DND-41 (cell line): ENCODE measurements at regions not wholly inside any gene's neighbourhood (a gene's known extent, or its start where the extent isn't known, plus 50 kb on each side); places are given as distances from the start of the nearest gene placed in this dataset.
A peak's percentile ranks its signal among the peaks of the same experiment; 100 is the strongest.

Experiments
- ATAC-seq: fragments of 200-7000 bp; cut with Tn5 transposase; 3 replicates; pipeline ENCODE4 v1.9.1; 2021; ENCODE audit warnings: low read depth; ENCODE audit not compliant: insufficient read depth
- DNase-seq: peaks from one replicate; pipeline ENCODE4 v3.0.0-alpha.2; 2020
- H2AFZ ChIP-seq: 2 replicates; pipeline ENCODE4 v1.6.0; 2012; ENCODE audit warnings: low read depth, low read length
- H3K27ac ChIP-seq: 2 replicates; pipeline ENCODE4 v1.5.1; 2012; ENCODE audit warnings: low read length, inconsistent platforms
- H3K27me3 ChIP-seq: fragments of 200-600 bp; sonication (generic); 2 replicates; pipeline ENCODE4 v1.6.0; 2012; ENCODE audit warnings: low read length, mild to moderate bottlenecking, inconsistent platforms; ENCODE audit not compliant: insufficient read depth, poor library complexity
- H3K36me3 ChIP-seq: 2 replicates; pipeline ENCODE4 v1.5.1; 2012; ENCODE audit warnings: low read length, inconsistent platforms; ENCODE audit not compliant: insufficient read depth
- H3K4me1 ChIP-seq: 2 replicates; pipeline ENCODE4 v1.5.1; 2012; ENCODE audit warnings: mild to moderate bottlenecking, low read length; ENCODE audit not compliant: insufficient read depth
- H3K4me2 ChIP-seq: 2 replicates; pipeline ENCODE4 v1.6.0; 2012; ENCODE audit warnings: mild to moderate bottlenecking, moderate library complexity, low read length, inconsistent platforms; ENCODE audit not compliant: insufficient read depth
- H3K4me3 ChIP-seq, 2 experiments: fragments of 200-600 bp in 1 of 2; shearing (Covaris generic) in 1 of 2; 2 replicates each; pipeline ENCODE4 v1.5.1; 2012 to 2016; ENCODE audit warnings: inconsistent platforms in 2 of 2, low read length in 2 of 2, mild to moderate bottlenecking in 2 of 2, low read depth in 1 of 2, moderate library complexity in 1 of 2
- H3K79me2 ChIP-seq: 2 replicates; pipeline ENCODE4 v1.6.0; 2012; ENCODE audit warnings: low read length, inconsistent platforms; ENCODE audit not compliant: insufficient read depth
- H3K9ac ChIP-seq: 2 replicates; pipeline ENCODE4 v1.6.0; 2012; ENCODE audit warnings: low read depth, mild to moderate bottlenecking, inconsistent platforms, low read length, moderate library complexity
- H3K9me3 ChIP-seq: 2 replicates; pipeline ENCODE4 v1.5.1; 2012; ENCODE audit warnings: low read length, moderate library complexity, mild to moderate bottlenecking, inconsistent platforms; ENCODE audit not compliant: insufficient read depth, severe bottlenecking
- H4K20me1 ChIP-seq: 2 replicates; pipeline ENCODE4 v1.6.0; 2012; ENCODE audit warnings: low read length; ENCODE audit not compliant: insufficient read depth
- EZH2 ChIP-seq: IDR thresholded peaks from 3 replicates; pipeline ENCODE4 v1.6.1; 2012; ENCODE audit warnings: borderline replicate concordance, low read depth, mild to moderate bottlenecking, moderate library complexity, low read length, inconsistent platforms; ENCODE audit not compliant: severe bottlenecking
- TF ChIP-seq, protein P1 (sequence below): IDR thresholded peaks from 2 replicates; pipeline ENCODE4 v1.5.1; 2012; ENCODE audit warnings: borderline replicate concordance, low read length, moderate library complexity, mild to moderate bottlenecking; ENCODE audit not compliant: poor library complexity, severe bottlenecking; ENCODE audit errors: extremely low read depth

DNA sequence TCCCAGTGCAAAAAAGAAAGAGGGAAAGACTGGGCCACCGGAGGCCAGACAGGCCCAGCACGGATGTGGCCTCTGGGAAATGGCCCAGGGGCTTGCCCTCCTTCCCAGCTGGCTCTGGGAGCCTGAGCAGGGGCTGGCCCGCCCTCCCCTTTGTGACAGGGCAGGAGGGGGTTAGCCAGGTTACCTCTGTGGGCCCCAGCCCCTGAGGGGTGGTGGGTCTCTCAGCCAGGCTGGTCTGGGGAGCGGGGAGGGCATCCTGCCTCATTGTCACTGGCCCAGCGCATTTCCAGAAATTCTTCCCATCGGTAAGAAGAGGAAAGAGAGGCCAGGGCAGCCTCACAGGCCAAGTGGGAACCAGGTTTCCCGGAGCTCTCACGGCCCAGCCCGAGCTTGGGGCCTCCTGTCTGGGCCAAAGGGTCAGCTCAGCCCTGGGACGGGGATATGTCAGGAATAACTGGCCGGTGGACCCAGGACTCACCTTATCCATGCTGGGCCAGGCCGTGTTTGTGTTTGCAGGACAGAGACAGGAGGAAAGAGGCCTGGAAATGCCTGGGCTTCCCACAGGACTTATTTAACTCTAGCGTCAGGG is 182.2 kb downstream of the ZFP36L2 start:
- Histone ChIP-seq H3K4me3 (no peak overlapping the region), H3K27ac (peak overlapping the region; percentile 33; the same call in 1 of the 2 replicates)
- ATAC-seq: no peak

DNA sequence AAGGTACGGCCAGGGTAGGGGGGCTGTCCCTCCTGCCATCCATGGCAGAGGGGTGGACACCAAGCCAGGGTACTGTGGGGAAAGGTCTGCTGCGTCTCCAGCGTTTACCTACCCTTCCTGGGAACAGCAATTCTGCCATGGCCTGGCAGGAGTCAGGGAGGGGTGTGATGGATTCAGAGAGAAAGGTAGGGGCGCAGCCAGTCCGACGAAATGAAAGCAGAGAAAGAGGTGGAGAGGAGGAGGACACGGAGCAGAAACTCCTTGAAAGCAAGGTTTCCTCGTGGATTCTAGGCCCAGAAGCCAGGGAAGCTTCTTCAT is 182.9 kb downstream of the ZFP36L2 start:
- Histone ChIP-seq H3K27me3 (no peaks in the 10 kb centered on the region), H3K4me2 (no peak overlapping the region), H4K20me1 (no peaks in the 10 kb centered on the region), H2AFZ (no peak overlapping the region), H3K36me3 (no peaks in the 10 kb centered on the region), H3K4me3 (no peak overlapping the region), H3K79me2 (no peaks in the 10 kb centered on the region), H3K9ac (no peak overlapping the region), H3K9me3 (no peaks in the 10 kb centered on the region), H3K27ac (no peak overlapping the region; the same call in 1 of the 2 replicates), H3K4me1 (peaks cover 52% of the 10 kb centered on the region)
- no peak for TF ChIP-seq EZH2
- TF ChIP-seq, protein P1, sequence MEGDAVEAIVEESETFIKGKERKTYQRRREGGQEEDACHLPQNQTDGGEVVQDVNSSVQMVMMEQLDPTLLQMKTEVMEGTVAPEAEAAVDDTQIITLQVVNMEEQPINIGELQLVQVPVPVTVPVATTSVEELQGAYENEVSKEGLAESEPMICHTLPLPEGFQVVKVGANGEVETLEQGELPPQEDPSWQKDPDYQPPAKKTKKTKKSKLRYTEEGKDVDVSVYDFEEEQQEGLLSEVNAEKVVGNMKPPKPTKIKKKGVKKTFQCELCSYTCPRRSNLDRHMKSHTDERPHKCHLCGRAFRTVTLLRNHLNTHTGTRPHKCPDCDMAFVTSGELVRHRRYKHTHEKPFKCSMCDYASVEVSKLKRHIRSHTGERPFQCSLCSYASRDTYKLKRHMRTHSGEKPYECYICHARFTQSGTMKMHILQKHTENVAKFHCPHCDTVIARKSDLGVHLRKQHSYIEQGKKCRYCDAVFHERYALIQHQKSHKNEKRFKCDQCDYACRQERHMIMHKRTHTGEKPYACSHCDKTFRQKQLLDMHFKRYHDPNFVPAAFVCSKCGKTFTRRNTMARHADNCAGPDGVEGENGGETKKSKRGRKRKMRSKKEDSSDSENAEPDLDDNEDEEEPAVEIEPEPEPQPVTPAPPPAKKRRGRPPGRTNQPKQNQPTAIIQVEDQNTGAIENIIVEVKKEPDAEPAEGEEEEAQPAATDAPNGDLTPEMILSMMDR: no peak
- no peak for DNase-seq
- no peak for ATAC-seq

More for the DNA sequence above, 182.2 kb downstream of the ZFP36L2 start:
- Histone ChIP-seq H3K9ac (no peak overlapping the region), H3K4me1 (peaks cover 58% of the 10 kb centered on the region), H3K36me3 (no peaks in the 10 kb centered on the region), H4K20me1 (no peaks in the 10 kb centered on the region), H3K79me2 (no peaks in the 10 kb centered on the region), H2AFZ (no peak overlapping the region), H3K9me3 (no peaks in the 10 kb centered on the region), H3K4me2 (no peak overlapping the region), H3K27me3 (no peaks in the 10 kb centered on the region)
- TF ChIP-seq, protein P1: no peak
- TF ChIP-seq EZH2: no peak
- DNase-seq: no peak

DNA sequence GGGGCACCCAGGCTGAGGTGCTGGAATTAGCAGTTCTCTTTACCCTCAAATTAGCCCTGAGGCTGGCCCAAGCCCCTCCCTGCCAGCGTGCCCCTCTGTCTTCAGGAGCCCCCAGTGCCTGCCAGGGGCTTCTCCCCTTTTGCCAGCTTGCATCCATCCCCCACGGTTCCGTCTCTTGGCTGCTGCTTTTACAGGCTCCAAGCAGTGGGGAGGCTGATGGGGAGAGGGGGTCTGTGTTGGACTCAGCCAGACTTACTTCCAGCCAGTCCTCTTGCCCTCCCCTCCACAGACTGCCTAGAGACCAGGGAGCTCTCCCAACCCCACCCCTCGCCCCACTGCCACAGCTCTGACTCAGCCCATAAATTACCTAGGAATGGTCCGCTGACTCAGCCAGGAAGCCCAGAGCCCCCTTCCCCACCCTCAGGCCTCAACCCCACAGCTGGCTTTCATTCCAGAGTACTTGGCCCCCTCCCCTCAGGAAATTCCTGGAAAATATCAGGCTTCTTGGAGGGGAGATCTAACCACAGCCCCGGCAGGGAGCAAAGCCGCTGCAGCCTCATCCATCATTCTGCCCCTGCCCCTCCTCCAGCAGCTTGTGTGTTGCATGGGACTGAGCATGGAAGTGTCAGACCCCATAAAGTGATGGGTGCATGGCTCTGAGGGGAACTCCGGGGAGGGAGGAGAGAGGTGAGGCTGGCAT is 184.6 kb downstream of the ZFP36L2 start:
- Histone ChIP-seq H3K79me2 (no peaks in the 10 kb centered on the region), H3K4me1 (peaks cover 35% of the 10 kb centered on the region), H3K4me2 (no peak overlapping the region), H3K27ac (peak overlapping the region; percentile 11), H3K27me3 (no peaks in the 10 kb centered on the region), H3K36me3 (no peaks in the 10 kb centered on the region), H3K9me3 (no peaks in the 10 kb centered on the region), H3K9ac (peak overlapping the region; percentile 20; the same call in 1 of the 2 replicates), H4K20me1 (no peaks in the 10 kb centered on the region), H3K4me3 (no peak overlapping the region), H2AFZ (no peak overlapping the region)
- ATAC-seq: peak; percentile 6; the same call in 1 of the 3 replicates
- peak; percentile 45 for DNase-seq
- TF ChIP-seq, protein P1: no peak
- no peak for TF ChIP-seq EZH2
